Stimulated activated CD8-positive, alpha-beta memory T cell treated with anti-CD3 and anti-CD28 coated beads, Interleukin-4, amount 100 ng/mL, for 48 hours (primary cell): ENCODE measurements at regions not wholly inside any gene's neighbourhood (a gene's known extent, or its start where the extent isn't known, plus 50 kb on each side); places are given as distances from the start of the nearest gene placed in this dataset.

Experiments used
- DNase-seq: peaks from one replicate; pipeline ENCODE4 v3.0.0-alpha.2; 2020

DNA sequence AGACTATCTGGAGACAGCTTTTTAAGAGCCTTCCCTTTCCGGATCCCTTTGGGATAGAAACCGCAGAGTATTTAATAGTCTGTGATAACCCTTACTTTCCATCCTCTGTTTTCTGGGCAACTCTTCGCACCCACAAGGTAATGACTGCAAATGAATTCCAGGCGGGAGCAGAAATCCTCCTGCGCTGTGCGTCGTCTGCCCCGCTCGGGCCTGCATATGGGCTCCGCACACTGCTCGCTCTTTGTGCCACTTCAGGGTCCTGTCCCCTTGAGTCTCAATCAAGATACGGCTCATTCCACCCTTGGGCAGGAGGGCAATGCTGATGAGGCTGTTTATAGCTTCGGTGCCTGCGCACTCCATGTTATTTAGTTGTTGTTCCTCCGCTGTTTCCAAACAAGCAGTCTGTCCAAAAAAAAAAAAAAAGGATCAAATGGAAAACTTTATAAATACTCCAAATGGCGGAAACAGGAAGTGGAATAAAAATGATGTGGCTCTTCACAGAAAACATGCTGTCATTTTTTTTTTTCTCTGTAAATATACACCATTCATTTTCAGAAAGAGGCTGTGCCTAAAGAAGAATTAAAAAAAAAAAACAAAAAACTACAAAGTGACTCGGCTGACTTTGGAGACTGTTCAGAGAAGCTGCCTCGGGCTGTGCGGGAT, 169.6 kb upstream of the GMDS start:
- DNase-seq, result no peak

DNA sequence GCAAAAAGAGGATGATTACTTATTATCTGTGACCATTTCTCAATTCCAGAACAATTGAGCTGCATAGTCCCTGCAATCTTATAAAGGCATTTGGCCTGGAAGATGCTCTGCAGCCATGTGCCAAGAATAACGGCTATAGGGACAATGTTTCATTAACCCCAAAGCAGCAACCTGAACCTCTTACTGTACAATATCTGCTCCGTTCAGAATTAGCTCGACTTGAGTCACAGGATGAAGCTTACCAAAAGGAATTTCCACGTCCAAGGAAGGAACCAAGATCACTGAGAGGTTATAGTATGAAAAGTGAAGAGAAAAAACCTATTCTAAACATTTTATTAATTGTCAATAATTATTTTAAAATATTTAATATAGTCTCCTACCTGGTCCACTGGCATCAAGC, 167.3 kb upstream of the GMDS start:
- no peak for DNase-seq

DNA sequence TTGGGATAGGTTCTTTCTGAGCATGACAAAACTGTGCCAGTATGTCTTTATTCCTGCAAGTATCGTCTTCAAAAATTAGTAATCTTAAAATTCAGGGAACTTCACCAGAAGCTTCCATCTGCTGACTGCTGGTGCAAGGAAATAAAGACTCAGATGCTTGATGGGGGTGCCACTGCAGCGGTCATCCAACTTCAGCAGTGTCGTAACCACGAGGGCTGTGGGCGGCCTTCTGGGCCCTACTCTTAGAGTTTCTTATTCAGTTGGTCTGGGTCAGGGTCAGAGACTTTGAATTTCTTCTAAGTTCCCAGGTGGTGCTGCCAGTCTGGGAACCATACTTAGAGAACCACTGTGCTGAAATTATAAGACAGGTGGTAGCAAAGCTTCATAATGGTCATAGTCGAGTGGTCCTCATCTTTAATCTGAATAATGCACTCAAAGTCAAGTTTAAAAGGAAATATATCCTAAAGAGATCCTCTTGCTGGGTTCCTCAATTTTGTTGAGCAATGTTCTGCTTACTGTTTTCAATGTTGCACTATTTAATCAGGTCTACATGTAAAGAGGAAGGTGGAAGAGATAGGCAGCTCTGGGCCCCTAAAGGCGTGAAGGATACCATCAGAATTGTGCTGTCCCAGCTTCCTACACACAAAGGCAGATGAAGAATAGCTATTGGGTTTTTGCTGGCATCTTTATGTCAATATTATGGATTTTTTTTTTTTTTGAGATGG, 165.4 kb upstream of the GMDS start:
- no peak for DNase-seq

DNA sequence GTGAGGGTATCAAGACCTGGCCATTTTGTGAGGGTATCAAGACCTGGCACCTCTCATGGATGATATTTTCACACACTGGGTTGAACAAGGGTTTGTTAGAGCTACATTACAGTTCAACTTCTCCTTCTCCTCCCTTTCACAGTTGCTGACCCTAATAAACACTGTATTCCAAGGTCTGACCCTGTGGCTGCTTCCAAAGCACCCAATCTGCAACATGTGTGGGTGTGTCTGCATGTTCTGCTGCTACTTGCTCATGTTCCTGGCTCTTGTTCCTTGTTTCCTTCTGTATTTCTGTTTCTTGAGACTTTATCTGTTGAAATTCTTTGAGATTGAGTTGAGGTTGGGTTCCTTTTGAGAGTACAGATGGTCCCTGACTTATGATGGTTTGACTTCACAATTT, 162.1 kb upstream of the GMDS start:
- DNase-seq, result no peak

DNA sequence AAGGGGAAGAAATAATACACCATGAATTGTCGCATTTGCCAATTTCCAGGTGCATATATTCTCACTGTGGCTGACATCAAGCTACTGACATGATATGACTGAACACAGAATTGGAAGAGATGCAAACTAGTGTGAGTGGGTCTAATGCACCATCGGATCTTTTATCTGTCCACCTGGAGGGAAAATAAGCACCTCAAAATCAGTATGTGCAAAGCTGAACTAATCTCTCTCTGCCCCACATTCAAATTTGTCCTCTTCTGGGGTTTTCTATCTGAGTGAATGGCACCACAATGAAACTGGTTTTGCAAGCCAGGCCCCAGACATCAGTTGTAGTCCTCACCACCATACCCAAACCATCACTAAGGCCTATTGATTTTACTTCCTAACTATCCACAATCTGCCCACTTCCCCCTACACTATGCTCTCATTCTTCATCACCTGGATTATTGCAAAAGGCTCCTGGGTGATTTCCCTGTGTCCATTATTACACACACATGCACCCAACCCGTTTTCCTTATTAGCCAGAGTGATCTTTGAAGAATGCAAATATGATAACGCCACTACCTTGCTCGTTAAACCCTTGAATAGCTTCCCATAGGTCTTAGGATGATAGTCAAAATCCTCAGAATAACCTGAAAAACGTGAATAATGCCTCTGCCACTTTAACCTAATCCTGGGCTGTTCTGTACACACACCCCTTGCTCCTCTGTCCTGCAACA, 159.0 kb upstream of the GMDS start:
- no peak for DNase-seq

DNA sequence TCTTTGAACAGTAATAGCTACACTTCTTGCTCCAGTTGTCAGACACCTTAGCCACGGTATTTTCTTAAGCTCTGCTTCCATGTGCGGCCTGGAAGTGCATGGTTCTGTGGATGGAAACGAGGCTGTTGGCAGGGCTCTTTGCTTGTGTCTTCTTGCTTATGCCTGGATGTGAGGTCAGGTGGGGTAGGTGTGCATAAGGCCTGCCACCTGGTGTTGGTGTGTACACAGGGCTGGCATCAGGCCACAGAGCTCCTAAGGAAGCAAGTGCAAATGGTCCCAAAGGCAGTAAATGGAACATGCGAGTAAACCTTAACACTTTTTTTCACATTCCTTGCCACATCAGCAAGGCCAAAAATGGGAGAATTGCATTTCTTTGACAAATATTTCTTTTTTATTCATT, 158.1 kb upstream of the GMDS start:
- DNase-seq, result no peak

DNA sequence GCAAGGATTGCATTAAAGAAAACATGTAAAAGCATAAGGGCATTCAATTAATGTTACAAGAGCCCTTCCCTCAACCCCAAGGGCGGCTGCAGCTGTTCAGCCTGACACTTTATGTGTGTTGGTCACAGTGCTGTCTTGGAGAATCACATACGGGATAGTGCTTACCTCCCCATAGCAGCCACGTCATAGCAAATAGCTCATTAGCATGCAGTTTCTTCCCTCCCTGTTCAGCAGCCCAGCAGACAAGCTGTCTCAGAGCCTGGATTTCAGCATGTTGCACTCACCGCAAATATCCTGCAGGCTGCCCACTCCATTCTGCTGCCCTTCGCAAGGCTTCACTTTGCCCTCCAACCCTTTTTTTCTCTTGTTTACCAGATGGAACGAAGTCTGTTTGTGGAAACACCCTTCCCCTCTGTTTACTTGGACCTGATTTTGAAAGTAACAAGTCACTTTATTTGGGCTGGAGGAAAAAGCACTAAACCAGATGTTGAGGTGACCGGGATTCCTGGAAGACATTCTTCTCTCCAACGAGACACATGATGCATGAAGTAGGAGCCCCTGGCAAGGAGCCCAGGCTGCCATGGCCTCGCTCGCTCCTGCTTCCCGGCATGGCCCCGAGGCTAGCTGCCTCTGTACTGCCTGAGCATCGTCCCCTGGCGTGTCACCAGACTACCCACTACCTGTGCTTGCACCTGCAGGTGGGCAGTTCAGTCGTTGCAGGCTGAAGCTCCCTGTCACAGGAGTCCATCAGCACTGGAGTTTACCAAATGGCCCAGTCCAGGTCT, 151.6 kb upstream of the GMDS start:
- DNase-seq, result no peak

DNA sequence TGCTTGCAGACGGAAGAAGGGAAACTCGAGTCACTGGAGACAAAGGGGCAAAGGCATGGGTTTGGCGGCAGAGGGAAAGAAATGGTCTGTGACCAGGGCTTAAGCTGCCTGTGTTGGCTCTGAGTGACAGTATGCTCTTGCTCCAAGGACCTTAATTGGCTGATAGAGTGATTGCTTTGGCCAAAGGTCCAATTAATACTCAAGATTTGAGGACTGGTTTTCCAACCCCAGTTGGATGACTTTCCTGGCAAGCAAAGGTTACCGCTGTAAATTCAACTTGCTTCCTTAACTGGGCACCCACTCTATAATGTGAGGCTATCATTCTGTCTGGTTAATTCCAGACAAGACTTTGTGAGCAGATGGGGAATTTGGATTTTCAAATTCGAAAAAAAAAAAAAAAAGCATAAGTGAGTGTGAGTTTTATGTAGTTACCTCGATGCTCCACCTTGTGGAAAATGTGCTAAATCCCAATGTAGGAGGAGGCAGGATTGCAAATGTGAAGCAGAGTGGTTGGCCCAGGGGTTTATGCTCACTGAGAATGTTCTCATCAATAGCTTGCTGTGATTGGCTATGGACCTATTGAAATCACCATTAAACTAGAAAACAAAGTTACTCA, 150.7 kb upstream of the GMDS start:
- no peak for DNase-seq

DNA sequence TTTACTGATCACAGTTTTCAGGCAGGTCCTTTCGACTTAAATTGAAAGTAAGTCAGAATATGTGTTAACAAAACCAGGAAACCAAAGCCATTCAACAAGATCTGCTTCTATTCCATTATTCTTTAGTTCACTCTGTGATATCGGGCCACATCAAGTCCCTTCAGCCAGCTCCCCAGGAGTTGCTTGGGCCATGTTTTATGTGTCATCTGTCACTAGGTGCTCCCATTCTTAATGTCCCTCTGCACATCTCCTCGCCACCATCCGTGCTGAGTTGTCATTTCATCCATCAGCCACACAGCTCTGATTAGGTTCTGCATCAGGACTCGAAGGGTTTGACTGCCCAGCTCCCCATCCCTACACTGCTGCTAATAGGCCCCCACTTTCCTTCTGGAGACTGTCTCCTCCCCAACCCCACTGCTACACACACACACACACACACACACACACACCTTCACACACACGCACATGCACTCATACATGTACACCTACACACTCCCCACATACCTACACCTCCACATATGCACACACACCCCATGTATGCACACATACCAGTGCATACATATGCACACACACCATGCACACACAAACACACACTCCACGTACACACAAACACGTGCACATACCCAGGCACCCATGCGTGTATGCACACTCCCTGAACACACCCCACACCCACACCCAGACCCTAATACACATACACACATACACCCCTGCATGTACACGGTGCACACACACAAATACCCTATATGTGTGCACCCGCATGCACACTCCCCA, 143.3 kb upstream of the GMDS start:
- DNase-seq, result no peak

DNA sequence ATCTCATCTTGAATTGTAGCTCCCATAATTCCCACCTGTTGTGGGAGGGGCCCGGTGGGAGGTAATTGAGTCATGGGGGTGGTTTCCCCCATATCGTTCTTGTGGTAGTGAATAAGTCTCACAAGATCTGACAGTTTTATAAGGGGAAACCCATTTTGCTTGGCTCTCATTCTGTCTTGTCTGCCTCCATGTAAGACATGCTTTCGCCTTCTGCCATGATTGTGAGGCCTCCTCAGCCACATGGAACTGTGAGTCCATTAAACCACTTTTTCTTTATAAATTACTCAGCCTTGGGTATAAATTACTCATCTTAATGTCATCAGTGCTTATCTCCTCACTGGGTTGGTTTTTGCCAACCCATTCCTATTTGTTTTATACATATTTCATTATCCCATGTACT, 142.0 kb upstream of the GMDS start:
- peak; percentile 27 for DNase-seq

DNA sequence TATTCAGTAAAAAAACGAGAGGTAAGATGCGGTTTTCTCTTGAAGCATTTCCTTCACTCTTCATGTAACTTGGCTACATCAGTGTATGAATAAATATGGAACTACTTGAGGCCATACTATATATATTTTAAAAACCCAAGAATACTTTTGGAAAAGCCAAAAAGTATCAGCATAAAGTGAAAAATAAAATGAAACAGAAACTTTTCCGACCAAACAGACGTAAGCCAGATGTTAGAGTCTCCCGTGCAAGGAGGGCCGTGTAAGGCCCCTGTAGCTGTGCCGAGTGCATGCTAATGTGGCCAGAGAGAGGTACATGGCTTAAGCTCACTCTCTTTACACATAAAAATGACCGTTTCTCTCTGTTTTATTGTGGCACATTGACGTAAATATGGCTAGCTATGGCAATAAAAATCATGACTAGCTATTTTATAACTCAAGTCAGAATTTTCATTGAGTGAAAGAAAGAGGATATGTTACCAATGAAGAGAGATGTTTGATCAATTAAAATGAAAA, 140.1 kb upstream of the GMDS start:
- no peak for DNase-seq

DNA sequence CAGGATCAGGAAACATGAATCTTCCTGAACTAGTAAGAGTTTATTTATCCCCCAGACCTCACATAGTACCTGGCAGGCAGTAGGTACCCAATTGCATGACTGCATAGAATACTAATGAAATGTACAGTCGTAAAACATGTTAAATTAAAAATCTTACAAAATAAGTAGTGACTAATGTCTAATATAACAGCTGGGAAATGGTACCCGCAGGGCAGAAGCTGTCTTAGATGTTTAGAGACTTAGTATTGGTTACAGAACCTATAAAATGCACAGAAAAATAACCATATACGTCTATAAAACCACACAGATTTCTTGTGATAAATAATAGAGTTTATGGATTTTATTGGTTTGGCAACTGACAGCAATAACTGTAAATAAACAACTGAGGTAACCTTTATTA, 139.1 kb upstream of the GMDS start:
- DNase-seq, result no peak

DNA sequence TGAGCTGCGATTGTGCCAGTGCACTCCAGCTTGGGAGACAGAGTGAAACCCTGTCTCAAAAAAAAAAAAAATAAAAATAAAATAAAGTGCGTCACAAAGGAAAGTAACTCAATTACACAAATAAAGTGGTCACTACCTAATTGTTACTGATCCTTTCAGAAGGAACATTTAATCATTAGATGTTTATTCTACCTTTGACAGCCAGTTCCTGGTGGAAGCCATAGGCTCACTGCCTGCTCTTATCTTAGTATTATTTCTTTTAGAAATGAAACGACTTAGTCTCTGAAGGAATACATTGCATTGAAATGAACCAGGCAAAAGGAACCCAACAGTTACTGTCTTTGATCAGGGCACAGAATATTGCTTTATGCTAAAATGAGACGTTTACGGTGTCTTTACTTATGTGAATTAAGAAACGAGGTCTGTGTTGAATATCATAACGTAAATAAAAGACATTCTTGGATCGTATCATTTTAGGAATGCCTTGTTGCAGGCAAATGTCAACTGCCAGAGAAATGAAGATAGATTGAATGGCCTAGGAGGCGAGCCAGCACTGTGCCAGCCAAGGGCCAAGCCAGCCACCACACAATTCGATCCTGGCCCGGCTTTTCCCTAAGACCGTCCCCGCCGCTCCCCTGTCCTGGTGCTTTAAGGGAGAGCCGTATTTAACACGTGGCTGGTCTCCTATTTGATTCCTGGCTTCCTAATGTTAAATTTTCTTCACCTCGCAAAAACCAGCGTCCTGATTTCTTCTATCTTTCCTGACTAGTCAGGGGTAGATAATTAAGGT, 136.7 kb upstream of the GMDS start:
- no peak for DNase-seq

DNA sequence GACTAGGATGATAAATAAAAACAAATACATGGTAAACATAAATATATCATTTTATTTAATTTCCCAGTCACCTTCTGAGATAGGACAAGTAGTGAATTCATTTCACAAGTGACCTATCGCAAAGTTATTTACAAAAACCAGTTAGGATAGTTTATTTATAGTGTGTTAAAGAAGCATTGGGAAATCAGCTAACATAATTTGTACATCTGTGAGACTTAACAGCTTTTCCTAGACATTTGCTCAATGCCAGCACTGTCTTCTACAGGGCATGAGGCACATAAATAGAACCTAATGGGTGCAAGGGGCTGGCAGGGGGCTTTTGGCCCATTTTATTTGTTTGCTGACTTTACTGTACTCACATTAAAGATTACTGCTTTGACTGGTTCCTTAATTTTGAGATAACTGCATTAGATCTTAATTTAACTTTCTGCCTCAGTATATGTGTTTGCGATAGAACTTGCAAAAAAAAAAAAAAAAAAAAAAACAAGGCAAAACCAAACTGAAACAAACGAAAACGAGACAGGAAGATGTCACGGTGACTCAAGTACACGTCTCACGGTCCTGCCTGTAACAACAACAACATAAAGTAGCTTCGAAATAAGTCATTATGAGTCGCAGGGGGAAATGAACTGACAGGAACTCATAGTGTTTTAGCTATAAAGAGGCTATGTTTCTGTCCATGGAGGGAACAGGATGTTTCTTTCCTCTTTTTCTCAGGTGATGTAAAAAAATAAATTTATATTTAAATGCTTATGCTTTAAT, 133.7 kb upstream of the GMDS start:
- no peak for DNase-seq

DNA sequence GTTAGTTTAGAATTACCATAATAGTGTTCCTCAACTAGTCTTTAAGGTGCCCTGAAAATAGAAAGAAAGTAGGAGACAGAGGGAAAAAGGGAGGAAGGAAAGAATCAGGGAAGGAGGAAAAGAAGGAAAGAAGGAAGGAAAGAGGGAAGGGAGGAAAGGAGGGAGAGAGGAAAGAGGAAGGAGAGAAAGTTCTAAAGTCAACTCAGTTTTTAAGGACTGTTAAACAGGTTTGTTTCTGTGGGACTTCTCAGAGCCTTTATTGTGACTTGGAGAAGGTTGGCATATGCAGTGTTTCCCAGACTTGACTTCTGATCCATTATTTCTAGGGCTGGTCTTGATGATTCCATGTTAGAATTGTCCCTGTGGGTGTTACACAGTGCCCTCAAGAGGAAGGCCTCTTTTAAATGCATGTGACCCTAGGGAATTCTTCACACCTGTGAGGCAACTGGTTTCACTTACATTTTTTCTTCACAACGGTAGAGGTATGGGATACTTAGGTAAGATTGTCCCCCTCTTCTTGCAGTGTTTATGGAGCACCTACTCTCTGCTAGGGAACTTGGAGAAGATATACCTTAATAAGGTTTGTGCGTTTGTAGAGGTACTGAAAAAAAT, 132.7 kb upstream of the GMDS start:
- no peak for DNase-seq

DNA sequence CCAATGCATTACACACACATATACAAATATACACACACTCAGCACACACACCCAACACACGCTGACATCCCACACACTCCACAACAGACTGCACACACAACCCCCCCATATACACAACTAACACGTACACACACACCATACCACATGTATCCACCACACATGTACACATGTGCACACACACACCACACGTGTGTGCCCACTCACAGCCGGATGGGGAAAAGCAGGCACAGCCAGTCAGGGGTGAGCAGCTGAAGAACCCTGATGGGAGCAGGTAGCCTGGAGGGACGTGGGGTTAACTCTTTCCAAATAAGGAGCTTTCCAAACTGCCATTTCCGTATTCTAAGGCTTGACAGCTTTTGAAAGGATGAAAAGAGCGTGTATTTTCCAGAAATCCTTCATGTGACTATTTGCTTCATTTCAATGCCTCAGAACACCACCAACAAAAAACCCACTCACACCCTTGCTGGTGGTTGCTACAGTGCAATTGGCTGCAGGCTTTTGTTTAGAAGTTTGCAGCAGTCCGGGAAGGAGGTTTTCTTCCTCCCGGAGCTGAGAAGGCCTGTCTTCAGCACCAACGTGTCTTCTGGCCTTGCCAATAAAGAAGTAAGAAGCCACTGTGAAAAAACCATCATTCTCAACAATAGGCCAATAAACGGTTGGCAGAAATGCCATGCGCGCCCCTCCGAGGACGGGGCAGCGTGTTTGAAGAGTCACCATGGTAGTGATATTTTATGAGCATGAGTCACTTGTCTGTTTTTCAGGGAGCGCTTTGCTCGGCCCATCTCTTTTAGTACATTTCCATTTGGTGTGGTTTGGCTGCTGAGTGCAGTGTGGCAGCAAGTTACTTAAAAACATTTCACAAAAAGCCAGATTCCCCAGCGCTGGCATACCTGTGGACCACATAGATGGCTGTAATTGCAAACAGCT, 131.3 kb upstream of the GMDS start:
- DNase-seq, result no peak

DNA sequence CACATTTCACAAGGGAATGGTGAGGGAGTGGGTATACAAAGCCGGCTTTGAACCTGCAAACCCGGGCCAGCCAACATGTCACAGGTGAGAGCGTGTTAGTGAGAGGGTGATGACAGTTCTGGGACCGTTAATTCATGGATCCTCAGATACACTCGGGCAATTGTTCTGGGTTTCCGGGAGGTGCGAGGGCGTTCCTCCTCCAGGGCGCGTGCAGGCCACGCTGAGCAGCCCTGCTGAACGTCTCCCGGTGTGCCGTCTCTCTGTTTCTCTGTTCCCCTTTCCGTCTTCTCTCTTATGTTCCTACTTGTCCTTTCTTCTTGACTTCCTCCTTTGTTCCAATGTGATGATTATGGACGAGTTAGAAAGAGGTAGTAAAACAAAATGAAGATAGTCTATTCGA, 130.0 kb upstream of the GMDS start:
- no peak for DNase-seq

DNA sequence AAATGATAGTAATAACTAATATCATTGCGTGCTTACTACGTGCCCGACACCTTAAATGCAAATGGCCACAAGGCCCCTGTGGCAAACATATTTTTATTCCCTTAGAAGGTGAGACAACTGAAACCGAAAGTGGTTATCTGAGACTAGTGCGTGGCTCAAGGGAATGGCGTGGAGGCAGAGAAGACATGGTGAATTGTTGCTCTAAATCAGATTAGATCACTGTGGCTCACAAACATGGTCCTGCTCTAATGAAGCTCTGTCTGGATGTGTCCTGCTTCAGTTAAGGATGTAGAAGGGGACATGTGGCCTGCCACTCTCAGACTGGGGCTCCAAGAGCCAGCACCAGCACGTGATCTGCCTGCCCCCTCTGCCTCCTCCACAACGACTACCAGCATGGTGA, 124.2 kb upstream of the GMDS start:
- DNase-seq, result no peak

DNA sequence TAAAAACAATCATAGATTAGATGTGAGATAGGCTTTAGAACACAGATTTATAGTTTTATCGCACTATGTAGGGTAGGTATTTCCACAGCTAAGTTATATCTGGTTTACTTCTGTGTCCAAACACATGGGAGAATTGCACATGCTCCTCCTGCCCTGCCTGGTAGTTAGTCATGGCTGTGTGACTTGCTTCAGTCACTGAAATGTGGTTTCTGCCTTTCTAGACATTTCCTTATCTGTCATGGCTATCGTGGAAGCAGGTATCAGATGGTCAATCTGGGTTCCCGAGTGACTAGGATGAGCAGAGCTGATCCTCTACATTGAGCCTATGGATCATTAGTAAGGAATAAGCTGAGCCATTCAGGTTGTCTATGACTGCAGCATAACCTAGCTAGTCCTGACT, 117.8 kb upstream of the GMDS start:
- DNase-seq, result no peak
